Activated CD4-positive, alpha-beta T cell treated with anti-CD3 and anti-CD28 coated beads, Interleukin-2, amount 50 U/mL, for 16 hours (primary cell): ENCODE measurements at regions not wholly inside any gene's neighbourhood (a gene's known extent, or its start where the extent isn't known, plus 50 kb on each side); places are given as distances from the start of the nearest gene placed in this dataset.
"Not testable (repeated sequence)": the region's sequence is repeated elsewhere in the genome, so short reads cannot be mapped to it uniquely, and the experiment has no call there.

Experiments
- DNase-seq: peaks from one replicate; pipeline ENCODE4 v3.0.0-alpha.2; 2020

DNA sequence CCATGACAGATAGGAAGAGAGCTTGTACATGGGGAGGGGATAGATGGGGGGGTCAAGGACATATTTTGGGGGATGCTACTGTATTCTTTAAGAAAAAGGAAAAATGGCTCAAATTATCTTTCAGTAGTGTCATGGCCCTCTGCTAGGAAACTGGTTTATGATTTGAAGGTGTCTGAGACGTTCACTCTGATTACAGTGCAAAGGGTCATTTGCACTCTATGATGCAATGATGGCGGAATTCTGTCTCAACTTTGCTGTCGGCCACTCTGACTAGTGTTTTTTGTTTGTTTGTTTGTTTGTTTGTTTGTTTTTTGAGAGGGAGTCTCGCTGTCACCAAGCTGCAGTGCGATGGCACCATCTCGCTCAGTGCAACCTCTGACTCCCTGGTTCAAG lies 180.0 kb downstream of the SOX4 start:
- no peak for DNase-seq

GRCh38 chr6:21777846-21778245 lies 184.3 kb downstream of the SOX4 start:
- DNase-seq = no peak

DNA sequence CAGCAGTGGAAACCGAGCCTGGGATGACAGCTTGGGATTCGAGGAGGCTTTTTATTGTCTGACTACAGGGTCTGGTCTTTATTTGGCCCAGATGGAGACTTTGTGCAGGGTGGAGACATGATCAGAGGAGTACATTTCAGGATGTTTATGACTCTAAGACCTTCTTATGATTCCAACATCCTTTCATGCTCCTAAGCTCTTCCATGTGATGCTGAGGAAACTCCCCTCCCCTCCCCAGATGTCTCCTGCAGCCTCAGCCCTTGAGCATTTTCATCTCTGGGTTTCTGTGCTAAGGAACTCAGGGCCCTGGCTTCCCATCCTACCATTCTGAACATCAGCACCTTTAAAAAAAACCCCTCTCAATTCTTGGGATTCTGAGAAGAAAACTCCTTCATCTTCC lies 186.6 kb downstream of the SOX4 start:
- DNase-seq = no peak

GRCh38 chr6:21780679-21781078 lies 187.1 kb downstream of the SOX4 start:
- no peak for DNase-seq

DNA sequence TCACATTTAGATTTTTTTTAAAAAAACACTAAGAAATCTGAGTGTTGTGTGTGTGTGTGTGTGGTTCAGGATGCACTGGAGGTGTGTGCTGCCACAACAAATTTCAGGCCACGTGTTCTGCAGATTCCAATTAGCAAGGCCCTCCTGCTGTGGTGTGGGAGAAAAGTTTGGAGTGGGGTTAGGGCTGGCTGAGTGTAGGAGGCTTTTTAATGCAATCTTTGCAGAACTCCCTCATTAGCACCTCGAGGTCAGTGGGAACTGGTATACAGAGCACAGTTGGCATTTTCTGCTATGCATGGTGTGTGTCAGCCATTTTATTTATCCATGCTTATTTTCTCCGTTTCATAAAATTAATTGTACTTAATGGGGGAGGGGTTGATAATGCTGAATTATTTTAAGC lies 187.6 kb downstream of the SOX4 start:
- DNase-seq = no peak

- DNase-seq = no peak
Observed at GRCh38 chr6:21785164-21785563, 191.6 kb downstream of the SOX4 start.

DNA sequence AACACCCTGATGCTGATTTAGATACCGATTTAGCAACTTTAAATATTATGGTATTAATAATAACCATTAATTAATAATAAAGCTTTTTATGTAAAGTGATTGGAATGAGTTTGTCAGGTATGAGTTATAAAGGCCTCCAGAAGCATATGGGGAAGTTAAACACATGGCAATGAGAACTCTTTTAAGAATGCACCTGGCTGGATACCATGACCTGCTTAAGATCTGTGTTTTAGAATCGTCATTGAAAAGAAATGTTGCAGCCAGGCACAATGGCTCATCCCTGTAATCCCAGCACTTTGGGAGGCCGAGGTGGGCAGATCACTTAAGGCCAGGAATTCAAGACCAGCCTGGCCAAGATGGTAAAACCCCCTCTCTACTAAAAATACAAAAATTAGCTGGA lies 197.5 kb downstream of the SOX4 start:
- DNase-seq = no peak

DNA sequence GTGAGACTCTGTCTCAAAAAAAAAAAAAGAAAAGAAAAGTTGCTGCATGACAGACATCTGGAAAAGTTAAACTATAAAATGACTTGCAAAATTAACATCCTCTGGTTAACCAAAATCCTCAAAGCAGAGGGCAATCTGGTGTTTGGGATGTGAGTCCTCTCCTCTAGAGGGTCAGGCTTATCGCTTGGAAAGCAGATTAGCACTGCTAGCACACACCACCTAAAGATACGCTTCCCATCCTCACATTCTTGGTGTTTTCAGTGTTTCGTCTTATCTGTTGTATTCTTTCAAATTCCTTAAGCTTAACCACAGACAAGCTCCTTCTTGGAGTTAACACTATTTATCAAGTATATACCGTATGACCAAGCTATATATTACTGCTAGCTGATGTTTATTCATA lies 198.0 kb downstream of the SOX4 start:
- no peak for DNase-seq

GRCh38 chr6:21792177-21792576 lies 198.6 kb downstream of the SOX4 start:
- DNase-seq = no peak

DNA sequence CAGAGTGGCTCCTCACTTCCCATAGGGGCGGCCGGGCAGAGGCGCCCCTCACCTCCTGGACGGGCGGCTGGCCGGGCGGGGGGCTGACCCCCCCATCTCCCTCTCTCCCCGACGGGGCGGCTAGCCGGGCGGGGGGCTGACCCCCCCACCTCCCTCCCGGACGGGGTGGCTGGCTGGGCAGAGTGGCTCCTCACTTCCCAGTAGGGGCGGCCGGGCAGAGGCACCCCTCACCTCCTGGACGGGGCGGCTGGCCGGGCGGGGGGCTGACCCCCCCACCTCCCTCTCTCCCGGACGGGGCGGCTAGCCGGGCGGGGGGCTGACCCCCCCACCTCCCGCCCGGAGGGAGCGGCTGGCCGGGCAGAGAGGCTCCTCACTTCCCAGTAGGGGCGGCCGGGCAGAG lies 203.4 kb downstream of the SOX4 start:
- not testable (repeated sequence) for DNase-seq

- no peak for DNase-seq
Observed at GRCh38 chr6:21798468-21798867, 204.9 kb downstream of the SOX4 start.

GRCh38 chr6:21800330-21800729 lies 206.8 kb downstream of the SOX4 start:
- no peak for DNase-seq

GRCh38 chr6:21800948-21801438 lies 207.4 kb downstream of the SOX4 start:
- no peak for DNase-seq

GRCh38 chr6:21801446-21802174 lies 208.1 kb downstream of the SOX4 start:
- no peak for DNase-seq

DNA sequence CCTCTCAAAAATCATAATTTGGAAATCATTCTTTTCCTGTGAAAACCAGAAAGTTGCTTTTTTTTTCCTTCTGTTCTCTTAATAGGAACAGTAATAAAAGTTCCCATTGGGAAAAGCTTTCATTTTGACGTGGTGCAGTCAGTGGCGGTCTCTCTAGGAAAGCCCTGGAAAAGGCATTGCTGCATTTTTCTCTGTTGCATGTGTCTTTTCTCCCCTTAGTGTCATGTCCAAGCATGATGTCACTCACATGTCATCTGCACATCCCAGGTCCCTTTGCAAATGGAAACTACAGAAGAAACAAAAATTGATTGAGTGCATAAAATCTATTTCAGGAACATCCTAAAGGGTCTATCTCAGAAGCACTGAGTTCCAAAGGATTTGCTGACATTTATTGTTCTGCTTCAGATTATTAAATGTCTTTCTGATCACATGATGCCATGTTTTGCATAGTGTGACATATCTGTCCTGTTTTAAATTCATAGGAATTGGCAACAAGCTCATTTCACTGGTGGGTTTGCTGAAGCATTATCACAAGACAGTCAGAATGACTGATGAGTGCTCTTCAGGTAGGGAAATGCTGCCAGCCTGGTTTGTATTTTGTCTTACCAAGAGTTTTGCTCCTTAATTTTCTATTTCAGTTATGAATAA lies 208.7 kb downstream of the SOX4 start:
- no peak for DNase-seq

DNA sequence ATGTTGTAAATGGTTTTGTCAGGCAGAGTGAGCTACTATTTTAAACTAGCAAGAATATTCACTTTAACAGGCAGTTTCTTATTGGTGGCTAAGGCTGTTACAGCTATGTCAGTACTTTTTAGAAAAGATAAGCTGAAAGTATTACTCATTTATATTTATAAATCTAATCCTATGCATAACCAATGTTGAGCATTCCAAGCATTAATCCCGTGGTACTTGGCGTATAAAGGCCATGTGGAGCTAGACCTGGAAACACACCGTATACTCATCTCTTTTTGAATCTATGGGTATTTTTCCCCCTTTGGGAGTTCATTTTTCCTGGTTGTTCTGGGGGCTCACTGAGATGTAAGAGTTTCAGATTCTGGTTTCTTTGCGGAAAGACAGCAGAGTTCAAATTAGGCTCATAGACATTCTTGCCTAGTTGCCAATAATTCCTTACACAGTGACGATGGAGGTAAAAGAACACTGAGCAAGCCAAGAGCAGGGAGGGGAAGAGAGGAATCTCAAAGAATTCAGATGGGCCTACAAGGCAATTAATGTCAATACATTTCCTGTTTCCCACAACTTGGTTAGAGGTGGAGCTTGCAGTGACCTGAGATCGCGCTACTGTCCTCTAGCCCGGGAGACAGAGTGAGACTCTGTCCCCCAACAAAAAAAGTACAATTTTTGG lies 211.5 kb downstream of the SOX4 start:
- no peak for DNase-seq

GRCh38 chr6:21807299-21808044 lies 213.9 kb downstream of the SOX4 start:
- no peak for DNase-seq

DNA sequence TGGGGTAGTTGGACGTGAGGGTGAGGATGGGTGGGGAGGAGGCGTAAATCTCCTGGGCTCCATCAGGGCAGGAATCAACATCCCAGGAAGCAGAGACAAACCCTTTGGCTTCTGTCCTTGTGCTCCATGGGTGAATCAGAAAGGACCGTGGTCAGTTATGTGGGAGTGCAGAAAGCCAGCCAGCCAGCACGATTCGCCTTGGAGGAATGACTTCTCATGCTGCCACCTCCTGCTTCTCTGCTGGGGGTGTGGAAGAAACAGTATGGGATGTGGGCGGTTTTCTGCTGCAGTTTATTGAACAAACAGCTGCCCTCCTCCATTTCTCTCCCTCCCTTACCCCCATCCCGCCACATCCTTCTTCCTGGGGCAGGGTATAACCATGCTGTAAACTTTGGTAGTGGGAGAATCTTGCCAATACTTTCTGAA lies 214.5 kb downstream of the SOX4 start:
- DNase-seq = no peak

DNA sequence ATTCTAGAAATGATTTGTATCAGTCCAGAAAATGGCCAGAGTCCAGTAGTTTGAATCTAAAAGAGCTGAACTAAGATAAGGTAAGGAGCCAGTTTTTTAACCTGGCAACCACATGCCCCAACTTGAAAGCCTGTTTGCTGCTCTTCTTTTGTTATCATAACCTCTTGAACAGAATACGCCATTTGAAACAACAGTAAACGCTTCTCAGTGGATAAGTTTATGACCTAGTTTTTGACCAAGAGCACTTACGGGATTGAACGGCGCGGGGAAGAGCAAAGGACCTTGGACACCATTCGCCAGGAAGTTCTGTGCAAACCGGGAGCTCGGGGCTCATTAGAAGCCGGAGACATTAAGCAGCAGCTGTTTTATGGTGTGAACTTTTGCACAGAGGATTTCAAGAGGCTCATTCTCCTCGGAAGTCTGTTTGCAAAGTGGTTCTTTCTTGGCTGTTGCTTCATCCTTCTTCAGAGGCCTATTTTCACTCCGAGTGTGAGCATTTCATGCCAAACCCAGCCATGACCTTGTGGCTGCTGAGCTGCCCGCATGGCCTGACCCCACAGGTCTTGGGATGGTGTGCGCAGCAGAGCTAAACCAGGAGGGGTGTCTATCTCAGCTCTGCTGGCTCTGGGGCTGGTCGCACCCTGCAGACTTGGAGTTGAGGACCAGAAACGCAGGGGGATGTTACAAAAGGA lies 215.1 kb downstream of the SOX4 start:
- no peak for DNase-seq

DNA sequence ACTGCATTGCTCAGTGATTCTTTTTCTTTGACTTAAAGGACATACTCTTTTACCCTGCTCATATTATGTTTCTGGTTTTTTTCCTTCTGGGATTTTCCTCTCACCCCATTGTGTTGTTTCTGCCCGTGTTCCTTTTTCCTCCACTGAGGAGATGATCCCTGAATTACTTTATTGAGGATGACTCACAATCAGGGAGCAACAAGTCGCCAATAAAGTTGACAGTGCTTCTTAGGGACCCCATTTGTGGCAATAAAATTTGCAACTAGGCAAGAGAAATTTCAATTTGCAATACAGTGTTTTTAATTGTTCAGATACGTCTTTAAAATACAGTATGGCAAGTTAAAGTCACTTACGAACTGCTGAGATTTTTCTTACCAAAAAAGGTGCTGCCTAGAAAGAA lies 217.9 kb downstream of the SOX4 start:
- no peak for DNase-seq

GRCh38 chr6:21816231-21816630 lies 222.7 kb downstream of the SOX4 start:
- no peak for DNase-seq

DNA sequence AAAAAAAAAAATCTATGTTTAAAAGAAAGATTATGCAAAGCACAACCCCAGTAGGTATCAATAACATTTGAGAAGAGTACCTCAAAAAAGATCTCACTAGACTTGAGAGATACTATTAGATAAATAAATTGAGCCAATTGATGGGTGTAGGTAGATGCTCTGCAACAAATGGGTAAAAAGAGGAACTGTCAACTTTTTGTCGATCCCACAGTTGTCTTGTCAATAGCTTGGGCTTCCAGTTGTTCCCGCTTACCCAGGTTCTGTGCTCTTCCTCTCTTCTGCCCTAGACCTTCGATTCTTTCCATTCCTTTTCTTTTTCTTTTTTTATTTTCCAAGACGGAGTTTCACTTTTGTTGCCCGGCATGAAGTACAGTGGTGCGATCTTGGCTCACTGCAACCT lies 226.9 kb downstream of the SOX4 start:
- no peak for DNase-seq

GRCh38 chr6:21823371-21823770 lies 229.8 kb downstream of the SOX4 start:
- no peak for DNase-seq
